Activated CD4-positive, alpha-beta T cell treated with anti-CD3 and anti-CD28 coated beads, Interleukin-2, Interleukin-4, amounts not matched to agents 100 ng/mL and 50 ng/mL, durations not matched to agents 16 hours and 8 hours (primary cell): ENCODE measurements at regions not wholly inside any gene's neighbourhood (a gene's known extent, or its start where the extent isn't known, plus 50 kb on each side); places are given as distances from the start of the nearest gene placed in this dataset.

Experiments used
- DNase-seq: peaks from one replicate; pipeline ENCODE4 v3.0.0-alpha.2; 2020; ENCODE audit warnings: low spot score

DNA sequence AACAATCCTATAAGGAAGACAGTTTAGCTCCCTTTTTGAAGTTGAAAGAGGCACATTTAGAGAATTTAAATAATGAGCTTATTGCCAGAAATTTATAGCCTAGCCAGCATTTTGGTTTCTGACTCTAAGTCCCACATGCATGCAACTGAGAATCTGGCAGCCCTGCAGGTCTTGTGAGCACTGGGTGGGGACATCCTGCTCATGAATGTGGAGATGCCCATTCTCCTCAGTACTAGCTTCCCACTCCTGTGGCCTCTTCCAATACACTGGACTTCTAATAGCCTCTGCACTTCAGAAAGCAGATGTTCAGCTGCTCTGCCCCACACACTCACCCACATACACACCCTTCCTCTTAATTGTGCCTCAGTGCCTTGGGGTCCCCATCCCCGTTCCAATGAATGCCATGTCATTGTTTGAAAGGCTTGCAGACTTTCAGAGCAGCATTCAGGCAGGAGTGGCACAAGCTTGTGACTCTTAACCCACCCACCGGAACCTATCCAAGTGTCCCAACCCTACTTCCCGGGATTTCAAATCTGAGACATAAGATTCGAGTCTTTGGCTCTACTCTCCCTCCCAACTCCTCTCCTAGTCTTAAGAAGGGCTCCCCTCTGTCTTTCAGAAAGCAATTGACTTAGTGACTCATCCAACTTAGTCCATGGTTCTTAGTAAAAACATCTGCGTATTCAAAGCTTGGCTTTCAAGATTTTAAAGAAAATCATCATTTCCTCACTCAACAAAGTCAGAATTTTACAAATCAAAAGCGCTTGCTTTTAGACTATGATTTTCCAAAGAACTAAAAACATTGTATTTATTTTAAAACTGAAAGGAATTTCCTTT lies 80.0 kb upstream of the FREM2 start:
- no peak for DNase-seq

DNA sequence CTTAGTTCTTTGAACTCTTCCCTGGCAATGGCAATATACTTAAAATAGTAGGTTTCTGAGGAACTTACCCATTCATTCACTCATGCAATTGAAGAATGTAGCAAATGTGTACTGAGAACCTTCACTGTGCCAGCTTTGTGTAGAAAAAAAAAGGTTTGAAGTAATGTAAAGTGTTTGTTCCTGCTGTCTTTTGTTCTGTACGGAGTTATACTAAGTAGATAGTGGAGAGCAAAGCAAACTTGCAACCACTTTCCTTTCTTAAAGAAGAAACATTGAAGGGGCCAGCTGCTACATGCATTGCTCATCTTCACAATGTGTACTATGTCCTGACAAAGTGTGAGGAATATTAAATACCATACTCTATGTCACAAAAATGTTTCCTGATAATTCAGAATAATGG lies 68.9 kb upstream of the FREM2 start:
- DNase-seq, result no peak

DNA sequence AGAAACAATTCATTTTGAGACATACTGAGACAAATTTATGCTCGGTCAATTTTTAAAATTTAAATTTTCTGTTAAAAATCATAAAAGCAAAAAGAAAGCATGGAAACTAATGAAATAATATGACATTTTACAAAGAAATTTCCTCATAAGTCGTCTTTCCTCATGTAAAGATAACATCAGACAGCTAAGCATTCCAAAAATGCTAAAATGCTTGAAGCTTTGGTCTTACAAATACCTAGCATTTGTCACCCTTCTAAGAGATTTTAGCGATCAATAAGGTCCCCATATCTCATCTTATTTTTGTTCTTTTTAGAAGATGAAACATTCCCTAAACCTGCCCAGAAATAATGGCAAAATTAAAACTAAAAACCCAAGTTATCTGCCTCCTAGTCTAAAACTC lies 68.5 kb upstream of the FREM2 start:
- DNase-seq, result no peak

DNA sequence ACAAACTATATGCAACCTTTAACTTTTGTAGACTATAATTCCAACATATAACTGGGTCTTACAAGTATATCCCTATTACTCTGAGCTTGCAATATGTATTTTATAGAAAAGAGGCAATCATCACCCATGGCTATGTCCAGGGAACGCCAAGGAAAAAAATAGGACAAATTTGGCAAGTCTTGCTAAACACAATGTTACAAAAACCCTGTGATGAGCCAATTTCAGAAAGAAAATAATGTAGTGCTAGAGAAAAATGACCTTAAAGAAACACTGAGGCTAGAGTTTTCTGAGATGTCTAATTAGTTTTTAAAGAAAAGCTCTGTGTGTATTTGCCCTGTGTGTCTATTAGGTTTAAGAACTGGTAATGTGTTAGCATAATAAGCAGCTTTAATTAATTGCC lies 68.0 kb upstream of the FREM2 start:
- no peak for DNase-seq

DNA sequence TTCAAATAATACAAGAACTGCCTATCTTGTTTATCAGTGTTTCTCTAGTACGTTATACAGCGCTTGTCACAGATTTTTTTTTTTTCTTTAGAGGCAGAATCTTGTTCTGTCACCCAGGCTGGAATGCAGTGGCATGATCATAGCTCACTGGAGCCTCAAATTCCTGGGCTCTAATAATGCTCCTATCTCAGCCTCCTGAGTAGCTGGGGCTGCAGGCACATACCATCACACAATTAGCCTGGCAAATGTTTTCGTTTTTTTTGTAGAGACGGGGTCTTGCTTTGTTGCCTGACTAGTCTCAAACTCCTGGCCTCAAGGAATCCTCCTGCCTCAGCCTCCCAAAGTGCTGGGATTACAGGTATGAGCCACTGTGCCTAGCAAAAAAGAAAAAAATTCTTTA lies 66.0 kb upstream of the FREM2 start:
- DNase-seq, result no peak

DNA sequence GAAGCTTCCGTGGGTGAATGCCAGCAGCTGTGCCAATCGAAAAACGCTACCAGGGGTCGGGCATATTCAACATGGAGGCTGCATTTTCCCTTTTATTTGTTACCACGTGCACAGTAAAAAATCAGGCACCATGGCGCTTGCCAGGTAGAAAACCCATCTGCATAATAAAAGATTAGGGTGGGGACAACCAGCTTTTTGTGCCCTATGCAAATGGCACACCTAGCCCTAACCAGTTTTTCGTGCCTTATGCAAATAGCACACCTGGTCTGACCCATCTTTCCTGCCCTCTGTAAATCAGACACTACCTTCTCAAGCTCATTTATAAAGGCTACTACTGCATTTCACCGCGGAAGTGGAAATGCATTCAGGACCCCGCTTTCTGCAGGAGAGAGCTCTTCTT lies 62.1 kb upstream of the FREM2 start:
- no peak for DNase-seq

DNA sequence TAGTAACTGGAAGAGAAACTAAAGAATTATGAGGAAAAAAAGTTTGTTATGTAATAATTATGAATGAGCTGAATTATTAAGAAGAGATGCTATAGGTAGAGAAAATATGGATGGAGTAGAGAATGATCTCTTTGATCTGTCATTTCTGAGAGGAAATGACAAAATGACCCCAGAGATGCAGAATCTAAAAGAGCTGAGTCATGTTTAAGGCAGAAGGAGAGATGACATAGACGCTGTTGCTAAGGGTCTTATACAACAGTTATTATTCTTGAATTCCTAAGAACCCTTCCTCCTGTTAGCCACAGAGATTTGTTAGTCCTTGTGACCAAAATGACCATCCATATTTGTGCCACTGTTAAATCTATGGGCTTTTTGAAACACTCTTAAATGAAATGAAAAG lies 58.3 kb upstream of the FREM2 start:
- no peak for DNase-seq

DNA sequence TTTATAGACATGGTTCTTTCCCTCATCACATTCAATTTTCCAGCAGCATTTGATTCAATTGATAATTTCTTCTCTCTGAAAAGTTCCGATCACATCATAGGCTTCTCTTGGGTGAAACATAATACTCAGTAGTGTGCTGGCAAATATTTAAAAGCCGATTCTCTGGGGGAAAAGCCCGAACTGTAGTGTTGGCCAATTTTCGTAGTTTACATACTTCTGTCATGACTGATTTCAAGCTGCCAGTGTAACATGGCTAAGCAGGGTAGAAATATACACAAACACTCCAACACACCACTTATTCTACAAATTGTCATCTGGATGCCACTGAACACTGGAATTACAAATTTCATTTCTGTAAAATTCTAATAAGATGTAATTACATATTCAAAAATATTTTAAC lies 56.1 kb upstream of the FREM2 start:
- DNase-seq, result no peak

DNA sequence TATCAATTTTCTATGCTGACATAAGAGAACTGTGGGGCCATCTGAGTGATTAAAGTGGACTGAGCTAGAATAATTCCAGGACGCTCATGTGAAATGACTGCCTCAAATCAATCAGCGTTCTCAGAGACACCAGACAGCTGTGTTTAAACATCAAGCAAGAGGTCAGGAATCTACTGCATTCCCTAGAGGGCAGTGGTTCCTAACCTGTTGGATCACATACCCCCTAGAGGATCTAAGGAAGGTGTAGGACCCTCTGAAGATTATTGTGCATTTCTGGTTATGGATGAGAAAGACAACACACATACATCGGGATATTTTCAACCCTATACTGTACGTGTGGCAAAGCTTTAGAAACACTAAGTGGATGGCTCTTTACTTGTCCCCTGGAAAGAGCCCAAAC lies 51.8 kb upstream of the FREM2 start:
- no peak for DNase-seq

DNA sequence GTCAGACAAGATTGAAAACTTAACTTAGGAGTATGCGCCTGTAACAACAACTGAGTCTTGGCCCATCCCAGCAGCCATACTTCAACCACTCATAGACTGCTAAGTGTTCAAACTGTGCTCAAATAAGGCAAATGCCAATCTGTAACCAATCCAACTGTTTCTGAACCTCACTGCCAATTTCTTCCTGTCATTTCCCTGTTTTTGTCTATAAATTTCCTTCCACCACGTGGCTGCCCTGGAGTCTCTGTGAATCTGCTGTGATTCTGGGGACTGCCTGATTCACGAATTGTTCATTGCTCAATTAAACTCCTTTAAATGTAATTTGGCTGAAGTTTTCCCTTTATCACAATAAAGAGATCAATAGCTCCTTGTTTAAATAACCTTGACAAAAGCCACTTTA lies 50.8 kb upstream of the FREM2 start:
- DNase-seq, result no peak

DNA sequence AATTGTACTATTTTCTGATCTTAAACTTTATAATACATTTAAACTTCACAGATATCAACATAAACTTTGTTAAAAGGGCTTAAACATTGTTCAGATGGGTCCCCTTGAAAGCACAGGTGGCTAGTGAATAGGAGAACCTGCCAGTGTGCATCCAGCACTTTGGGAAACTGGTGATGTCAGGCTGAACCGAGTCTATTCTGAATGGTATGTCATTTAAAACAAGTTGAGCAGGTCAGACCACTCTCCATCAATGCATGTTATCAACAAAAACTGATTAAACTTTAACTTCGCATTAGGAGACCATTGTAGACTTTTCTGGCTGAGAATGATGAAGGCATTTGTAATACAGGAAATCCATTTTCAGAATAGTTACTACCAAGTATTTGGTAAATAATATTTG lies 50.1 kb upstream of the FREM2 start:
- DNase-seq, result no peak
